ENCODE measurements at regions not wholly inside any gene's neighbourhood (a gene's known extent, or its start where the extent isn't known, plus 50 kb on each side); places are given as distances from the start of the nearest gene placed in this dataset.

- in situ Hi-C loops (cut with HindIII; ENCODE audit: low sequenced_read_pairs), result no loop called here
- H3K4me3 ChIP-seq (ENCODE audit: low read depth, low read length), result peak overlapping the region; percentile 36
- DNase-seq (ENCODE audit: low read depth, low spot score), result peak; percentile 73
- no peak for TF ChIP-seq CTCF (IDR thresholded peaks at IDR 0.05; ENCODE audit: low read depth, low read length)
These were observed 162.2 kb downstream of the TBXT start for GRCh38 chr6:166005401-166005943.

GRCh38 chr6:166004876-166005275 is 162.8 kb downstream of the TBXT start:
- no peak for TF ChIP-seq CTCF (IDR thresholded peaks at IDR 0.05; ENCODE audit: low read depth, low read length)
- no peak overlapping the region for H3K4me3 ChIP-seq (ENCODE audit: low read depth, low read length)
- in situ Hi-C loops (cut with HindIII; ENCODE audit: low sequenced_read_pairs), result no loop called here
- no peak for DNase-seq (ENCODE audit: low read depth, low spot score)

GRCh38 chr6:166004471-166004870 is 163.2 kb downstream of the TBXT start:
- no peak overlapping the region for H3K4me3 ChIP-seq (ENCODE audit: low read depth, low read length)
- no peak for DNase-seq (ENCODE audit: low read depth, low spot score)
- TF ChIP-seq CTCF (IDR thresholded peaks at IDR 0.05; ENCODE audit: low read depth, low read length), result no peak
- in situ Hi-C loops (cut with HindIII; ENCODE audit: low sequenced_read_pairs), result no loop called here

GRCh38 chr6:166003569-166003968 is 164.1 kb downstream of the TBXT start:
- TF ChIP-seq CTCF (IDR thresholded peaks at IDR 0.05; ENCODE audit: low read depth, low read length), result no peak
- in situ Hi-C loops (cut with HindIII; ENCODE audit: low sequenced_read_pairs), result no loop called here

GRCh38 chr6:166001359-166001758 is 166.3 kb downstream of the TBXT start:
- TF ChIP-seq CTCF (IDR thresholded peaks at IDR 0.05; ENCODE audit: low read depth, low read length), result no peak
- no peak overlapping the region for H3K4me3 ChIP-seq (ENCODE audit: low read depth, low read length)
- in situ Hi-C loops (cut with HindIII; ENCODE audit: low sequenced_read_pairs), result no loop called here
- no peak for DNase-seq (ENCODE audit: low read depth, low spot score)

More at GRCh38 chr6:166003569-166003968, 164.1 kb downstream of the TBXT start:
- no peak overlapping the region for H3K4me3 ChIP-seq (ENCODE audit: low read depth, low read length)
- DNase-seq (ENCODE audit: low read depth, low spot score), result no peak

GRCh38 chr6:165999279-165999678 is 168.4 kb downstream of the TBXT start:
- TF ChIP-seq CTCF (IDR thresholded peaks at IDR 0.05; ENCODE audit: low read depth, low read length), result no peak
- no peak overlapping the region for H3K4me3 ChIP-seq (ENCODE audit: low read depth, low read length)
- DNase-seq (ENCODE audit: low read depth, low spot score), result no peak
- in situ Hi-C loops (cut with HindIII; ENCODE audit: low sequenced_read_pairs), result no loop called here

GRCh38 chr6:165998072-165998471 is 169.6 kb downstream of the TBXT start:
- in situ Hi-C loops (cut with HindIII; ENCODE audit: low sequenced_read_pairs), result no loop called here

More at GRCh38 chr6:165998072-165998471, 169.6 kb downstream of the TBXT start:
- no peak for DNase-seq (ENCODE audit: low read depth, low spot score)
- no peak for TF ChIP-seq CTCF (IDR thresholded peaks at IDR 0.05; ENCODE audit: low read depth, low read length)
- H3K4me3 ChIP-seq (ENCODE audit: low read depth, low read length), result no peak overlapping the region
